H9 (cell line): ENCODE measurements at regions not wholly inside any gene's neighbourhood (a gene's known extent, or its start where the extent isn't known, plus 50 kb on each side); places are given as distances from the start of the nearest gene placed in this dataset.

Experiments
- DNase-seq: peaks from one replicate; pipeline ENCODE4 v3.0.0-alpha.2; 2017
- H2AFZ ChIP-seq: one replicate; pipeline ENCODE4 v1.6.1; 2013; ENCODE audit warnings: mild to moderate bottlenecking, low read length, control low read depth, moderate library complexity
- H2AK5ac ChIP-seq: 2 replicates; pipeline ENCODE4 v1.6.1; 2013; ENCODE audit warnings: low read length, control low read depth, mixed read lengths; ENCODE audit not compliant: insufficient read length
- H2BK120ac ChIP-seq: one replicate; pipeline ENCODE4 v1.6.1; 2013; ENCODE audit warnings: low read depth, mild to moderate bottlenecking, low read length, control low read depth, inconsistent platforms; ENCODE audit not compliant: poor library complexity, severe bottlenecking
- H2BK12ac ChIP-seq: 2 replicates; pipeline ENCODE4 v1.6.1; 2013; ENCODE audit warnings: low read length, control low read depth, mixed read lengths, low read depth; ENCODE audit not compliant: insufficient read length
- H2BK15ac ChIP-seq: 2 replicates; pipeline ENCODE4 v1.6.1; 2013; ENCODE audit warnings: low read depth, low read length, control low read depth
- H2BK20ac ChIP-seq: one replicate; pipeline ENCODE4 v1.6.1; 2013; ENCODE audit warnings: low read depth, mild to moderate bottlenecking, low read length, control low read depth, inconsistent platforms; ENCODE audit not compliant: poor library complexity, severe bottlenecking
- H2BK5ac ChIP-seq: 2 replicates; pipeline ENCODE4 v1.6.1; 2013; ENCODE audit warnings: low read length, control low read depth, mixed read lengths; ENCODE audit not compliant: insufficient read length
- H3K14ac ChIP-seq: 2 replicates; pipeline ENCODE4 v1.6.1; 2013; ENCODE audit warnings: low read length, control low read depth; ENCODE audit not compliant: insufficient read depth
- H3K18ac ChIP-seq: 2 replicates; pipeline ENCODE4 v1.6.1; 2013; ENCODE audit warnings: low read depth, mild to moderate bottlenecking, mixed read lengths, low read length, control low read depth; ENCODE audit not compliant: insufficient read length
- H3K23ac ChIP-seq: 2 replicates; pipeline ENCODE4 v1.6.1; 2013; ENCODE audit warnings: low read length, control low read depth, mixed read lengths, low read depth; ENCODE audit not compliant: insufficient read length
- H3K23me2 ChIP-seq: 2 replicates; pipeline ENCODE4 v1.6.1; 2013; ENCODE audit warnings: low read depth, mild to moderate bottlenecking, mixed read lengths, low read length, control low read depth; ENCODE audit not compliant: insufficient read length, poor library complexity, severe bottlenecking
- H3K27ac ChIP-seq: 2 replicates; pipeline ENCODE4 v1.5.1; 2013; ENCODE audit warnings: low read length, control low read depth, mixed read lengths, low read depth; ENCODE audit not compliant: insufficient read length
- H3K27me3 ChIP-seq: 2 replicates; pipeline ENCODE4 v1.6.1; 2013; ENCODE audit warnings: low read length, control low read depth, inconsistent platforms; ENCODE audit not compliant: insufficient read depth
- H3K4ac ChIP-seq: 2 replicates; pipeline ENCODE4 v1.6.1; 2013; ENCODE audit warnings: low read depth, mild to moderate bottlenecking, control low read depth, inconsistent platforms, low read length, moderate library complexity
- H3K4me1 ChIP-seq: 2 replicates; pipeline ENCODE4 v1.6.1; 2013; ENCODE audit warnings: low read length, control low read depth, inconsistent platforms; ENCODE audit not compliant: insufficient read depth
- H3K4me2 ChIP-seq: 2 replicates; pipeline ENCODE4 v1.6.1; 2013; ENCODE audit warnings: low read length, control low read depth, mixed read lengths; ENCODE audit not compliant: insufficient read length, insufficient read depth
- H3K56ac ChIP-seq: 2 replicates; pipeline ENCODE4 v1.6.1; 2013; ENCODE audit warnings: low read depth, mild to moderate bottlenecking, mixed read lengths, low read length, control low read depth; ENCODE audit not compliant: insufficient read length
- H3K79me1 ChIP-seq: 2 replicates; pipeline ENCODE4 v1.6.1; 2013; ENCODE audit warnings: low read depth, mild to moderate bottlenecking, moderate library complexity, low read length, control low read depth, inconsistent platforms; ENCODE audit not compliant: insufficient read depth, poor library complexity, severe bottlenecking
- H3K79me2 ChIP-seq: 2 replicates; pipeline ENCODE4 v1.6.1; 2013; ENCODE audit warnings: low read length, control low read depth, inconsistent platforms; ENCODE audit not compliant: insufficient read depth
- H3K9ac ChIP-seq: 2 replicates; pipeline ENCODE4 v1.6.1; 2013; ENCODE audit warnings: low read length, control low read depth, mixed read lengths; ENCODE audit not compliant: insufficient read length; ENCODE audit errors: extremely low read depth
- H3K9me3 ChIP-seq: one replicate; pipeline ENCODE4 v1.6.1; 2013; ENCODE audit warnings: low read depth, low read length, inconsistent platforms; ENCODE audit not compliant: control insufficient read depth
- H3T11ph ChIP-seq: one replicate; pipeline ENCODE4 v1.6.1; 2013; ENCODE audit warnings: mild to moderate bottlenecking, low read length, control low read depth, inconsistent platforms
- H4K20me1 ChIP-seq: one replicate; pipeline ENCODE4 v1.6.1; 2013; ENCODE audit not compliant: control insufficient read depth, insufficient read length, insufficient read depth
- H4K5ac ChIP-seq: 2 replicates; pipeline ENCODE4 v1.6.1; 2013; ENCODE audit warnings: low read depth, mild to moderate bottlenecking, mixed read lengths, low read length, control low read depth; ENCODE audit not compliant: insufficient read length
- H4K8ac ChIP-seq: replicated peaks from 2 replicates; pipeline ENCODE4 v1.6.1; 2013; ENCODE audit warnings: low read length, control low read depth, mixed read lengths, low read depth; ENCODE audit not compliant: insufficient read length
- H4K91ac ChIP-seq: 2 replicates; pipeline ENCODE4 v1.6.1; 2013; ENCODE audit warnings: low read depth, mild to moderate bottlenecking, moderate library complexity, mixed read lengths, low read length, control low read depth; ENCODE audit not compliant: insufficient read length
- H3K27ac Mint-ChIP-seq, 3 experiments: 2 replicates in 2 of 3; 3 replicates in 1 of 3; pipeline ENCODE4 v1.8.0; 2020 to 2021; ENCODE audit warnings: mixed read lengths in 3 of 3, mild to moderate bottlenecking in 1 of 3, moderate library complexity in 1 of 3
- H3K27me3 Mint-ChIP-seq: 2 replicates; pipeline ENCODE4 v1.8.0; 2021; ENCODE audit warnings: low read depth, mild to moderate bottlenecking, moderate library complexity, mixed read lengths
- H3K36me3 Mint-ChIP-seq, 3 experiments: 2 replicates in 2 of 3; 3 replicates in 1 of 3; pipeline ENCODE4 v1.8.0; 2020 to 2021; ENCODE audit warnings: low read depth in 3 of 3, mixed read lengths in 3 of 3; ENCODE audit not compliant: insufficient read depth in 1 of 3
- H3K4me1 Mint-ChIP-seq, 2 experiments: 2 replicates each; pipeline ENCODE4 v1.8.0; 2020; ENCODE audit warnings: mixed read lengths in 2 of 2
- H3K4me3 Mint-ChIP-seq, 2 experiments: 2 replicates in 1 of 2; 3 replicates in 1 of 2; pipeline ENCODE4 v1.8.0; 2020 to 2021; ENCODE audit warnings: mild to moderate bottlenecking in 2 of 2, mixed read lengths in 2 of 2, moderate library complexity in 1 of 2
- H3K9me3 Mint-ChIP-seq, 2 experiments: 2 replicates in 1 of 2; 3 replicates in 1 of 2; pipeline ENCODE4 v1.8.0; 2020; ENCODE audit warnings: mild to moderate bottlenecking in 2 of 2, mixed read lengths in 2 of 2, moderate library complexity in 1 of 2
- WGBS: extraction: QIAGEN DNeasy Blood & Tissue Kit; methylation state at CpG from one replicate; pipeline ENCODE4 v1.1.7; 2013; ENCODE audit warnings: missing lambda C conversion rate, low lambda C conversion rate, mixed read lengths; ENCODE audit not compliant: insufficient read length; ENCODE audit errors: extremely low coverage; 5-methylcytosine and 5-hydroxymethylcytosine counted together
- TF ChIP-seq, protein P1 (sequence below): fragments of 200-600 bp; sonication (generic); conservative IDR thresholded peaks from 3 replicates; pipeline ENCODE4 v1.8.0; 2021; ENCODE audit warnings: antibody characterized with exemption, mild to moderate bottlenecking

DNA sequence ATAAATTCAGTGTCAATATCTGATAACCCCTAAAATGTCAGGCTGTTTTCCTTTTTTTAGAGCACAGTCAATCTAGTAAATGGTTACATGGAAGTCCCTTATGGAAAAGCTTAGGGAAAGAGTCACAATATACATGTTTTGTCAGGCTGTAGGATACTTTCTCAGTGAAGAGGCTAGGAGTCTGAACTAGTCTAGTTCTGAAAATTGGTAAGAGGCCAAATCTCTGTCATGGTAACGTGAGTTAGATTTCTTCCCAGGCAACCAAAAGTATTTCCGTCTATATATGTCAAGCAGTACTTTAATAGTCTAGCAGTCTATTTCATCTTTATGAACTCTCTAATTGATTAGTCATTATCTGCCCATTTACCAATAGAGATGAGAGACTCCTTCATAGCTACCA is 215.9 kb upstream of the LRRC3B start:
- H3K4me1 Mint-ChIP-seq, result peaks cover 5 to 9% of the 10 kb centered on the region in 2 experiments; a peak in 3 of 4 replicates
- no peak overlapping the region for H3K23ac ChIP-seq
- no peak overlapping the region for H3K18ac ChIP-seq

More for the DNA sequence above, 215.9 kb upstream of the LRRC3B start:
- no peak overlapping the region for H2AFZ ChIP-seq
- WGBS, result no CpG with 5 or more reads among the region's 2 CpGs
- H3K56ac ChIP-seq, result no peak overlapping the region
- no peak overlapping the region for H2AK5ac ChIP-seq
- no peak overlapping the region for H3K4me3 Mint-ChIP-seq
- no peak overlapping the region for H4K5ac ChIP-seq
- H4K8ac ChIP-seq, result no peak overlapping the region
- H3K27ac ChIP-seq, result no peak overlapping the region
- no peak overlapping the region for H3K14ac ChIP-seq
- H3K27me3 Mint-ChIP-seq, result no peaks in the 10 kb centered on the region
- H3K36me3 Mint-ChIP-seq, result peaks cover 2 to 12% (median 6%) of the 10 kb centered on the region in 3 experiments; a peak in 6 of 7 replicates
- no peaks in the 10 kb centered on the region for H4K20me1 ChIP-seq
- H3K4me1 ChIP-seq, result no peaks in the 10 kb centered on the region
- no peaks in the 10 kb centered on the region for H3K79me1 ChIP-seq
- no peak overlapping the region for H2BK5ac ChIP-seq
- no peak overlapping the region for H3K9ac ChIP-seq
- H2BK15ac ChIP-seq, result no peak overlapping the region
- no peak overlapping the region for H3K27ac Mint-ChIP-seq
- H3T11ph ChIP-seq, result no peak overlapping the region
- H2BK20ac ChIP-seq, result no peak overlapping the region
- no peaks in the 10 kb centered on the region for H3K23me2 ChIP-seq
- no peak for DNase-seq
- no peaks in the 10 kb centered on the region for H3K9me3 ChIP-seq
- no peaks in the 10 kb centered on the region for H3K27me3 ChIP-seq
- H4K91ac ChIP-seq, result no peak overlapping the region
- H2BK12ac ChIP-seq, result no peak overlapping the region
- no peak overlapping the region for H3K4me2 ChIP-seq
- peaks cover 5 to 11% of the 10 kb centered on the region in 2 experiments for H3K9me3 Mint-ChIP-seq
- H3K4ac ChIP-seq, result no peak overlapping the region
- TF ChIP-seq, protein P1, sequence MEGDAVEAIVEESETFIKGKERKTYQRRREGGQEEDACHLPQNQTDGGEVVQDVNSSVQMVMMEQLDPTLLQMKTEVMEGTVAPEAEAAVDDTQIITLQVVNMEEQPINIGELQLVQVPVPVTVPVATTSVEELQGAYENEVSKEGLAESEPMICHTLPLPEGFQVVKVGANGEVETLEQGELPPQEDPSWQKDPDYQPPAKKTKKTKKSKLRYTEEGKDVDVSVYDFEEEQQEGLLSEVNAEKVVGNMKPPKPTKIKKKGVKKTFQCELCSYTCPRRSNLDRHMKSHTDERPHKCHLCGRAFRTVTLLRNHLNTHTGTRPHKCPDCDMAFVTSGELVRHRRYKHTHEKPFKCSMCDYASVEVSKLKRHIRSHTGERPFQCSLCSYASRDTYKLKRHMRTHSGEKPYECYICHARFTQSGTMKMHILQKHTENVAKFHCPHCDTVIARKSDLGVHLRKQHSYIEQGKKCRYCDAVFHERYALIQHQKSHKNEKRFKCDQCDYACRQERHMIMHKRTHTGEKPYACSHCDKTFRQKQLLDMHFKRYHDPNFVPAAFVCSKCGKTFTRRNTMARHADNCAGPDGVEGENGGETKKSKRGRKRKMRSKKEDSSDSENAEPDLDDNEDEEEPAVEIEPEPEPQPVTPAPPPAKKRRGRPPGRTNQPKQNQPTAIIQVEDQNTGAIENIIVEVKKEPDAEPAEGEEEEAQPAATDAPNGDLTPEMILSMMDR, result no peak
- no peak overlapping the region for H2BK120ac ChIP-seq
- H3K79me2 ChIP-seq, result no peaks in the 10 kb centered on the region
